ENCODE measurements at regions not wholly inside any gene's neighbourhood (a gene's known extent, or its start where the extent isn't known, plus 50 kb on each side); places are given as distances from the start of the nearest gene placed in this dataset.
"Not testable (repeated sequence)": the region's sequence is repeated elsewhere in the genome, so short reads cannot be mapped to it uniquely, and the experiment has no call there.

GRCh38 chr2:37722971-37723370, 51.5 kb upstream of the CDC42EP3 start:
- intact Hi-C loops (cut with micrococcal nuclease): not testable (repeated sequence)

GRCh38 chr2:37730037-37730818, 58.8 kb upstream of the CDC42EP3 start:
- intact Hi-C loops (cut with micrococcal nuclease): no loop called here

GRCh38 chr2:37732412-37732811, 61.0 kb upstream of the CDC42EP3 start:
- intact Hi-C loops (cut with micrococcal nuclease): not testable (repeated sequence)

GRCh38 chr2:37733251-37733650, 61.8 kb upstream of the CDC42EP3 start:
- intact Hi-C loops (cut with micrococcal nuclease): no loop called here

- intact Hi-C loops (cut with micrococcal nuclease): not testable (repeated sequence)
Measured at GRCh38 chr2:37733955-37734354, 62.5 kb upstream of the CDC42EP3 start.

GRCh38 chr2:37734891-37735523, 63.6 kb upstream of the CDC42EP3 start:
- intact Hi-C loops (cut with micrococcal nuclease): not testable (repeated sequence)

- intact Hi-C loops (cut with micrococcal nuclease): not testable (repeated sequence)
Measured at GRCh38 chr2:37735524-37735910, 64.1 kb upstream of the CDC42EP3 start.

GRCh38 chr2:37737507-37737906, 66.1 kb upstream of the CDC42EP3 start:
- intact Hi-C loops (cut with micrococcal nuclease): no loop called here

- intact Hi-C loops (cut with micrococcal nuclease): no loop called here
Measured at GRCh38 chr2:37738266-37738885, 66.9 kb upstream of the CDC42EP3 start.

GRCh38 chr2:37739153-37739552, 67.7 kb upstream of the CDC42EP3 start:
- intact Hi-C loops (cut with micrococcal nuclease): no loop called here

- intact Hi-C loops (cut with micrococcal nuclease): no loop called here
Measured at GRCh38 chr2:37740164-37740739, 68.8 kb upstream of the CDC42EP3 start.

GRCh38 chr2:37742286-37742685, 70.8 kb upstream of the CDC42EP3 start:
- intact Hi-C loops (cut with micrococcal nuclease): no loop called here

- intact Hi-C loops (cut with micrococcal nuclease): no loop called here
Measured at GRCh38 chr2:37744010-37744409, 72.6 kb upstream of the CDC42EP3 start.

GRCh38 chr2:37744961-37745360, 73.5 kb upstream of the CDC42EP3 start:
- intact Hi-C loops (cut with micrococcal nuclease): not testable (repeated sequence)

GRCh38 chr2:37746011-37746410, 74.6 kb upstream of the CDC42EP3 start:
- intact Hi-C loops (cut with micrococcal nuclease): not testable (repeated sequence)

- intact Hi-C loops (cut with micrococcal nuclease): no loop called here
Measured at GRCh38 chr2:37746883-37747282, 75.4 kb upstream of the CDC42EP3 start.

- intact Hi-C loops (cut with micrococcal nuclease): no loop called here
Measured at GRCh38 chr2:37748541-37748940, 77.1 kb upstream of the CDC42EP3 start.

- intact Hi-C loops (cut with micrococcal nuclease): not testable (repeated sequence)
Measured at GRCh38 chr2:37750286-37750685, 78.8 kb upstream of the CDC42EP3 start.

- intact Hi-C loops (cut with micrococcal nuclease): no loop called here
Measured at GRCh38 chr2:37752766-37753165, 81.3 kb upstream of the CDC42EP3 start.

GRCh38 chr2:37753758-37754157, 82.3 kb upstream of the CDC42EP3 start:
- intact Hi-C loops (cut with micrococcal nuclease): no loop called here

GRCh38 chr2:37755961-37756559, 84.6 kb upstream of the CDC42EP3 start:
- intact Hi-C loops (cut with micrococcal nuclease): not testable (repeated sequence)

- intact Hi-C loops (cut with micrococcal nuclease): not testable (repeated sequence)
Measured at GRCh38 chr2:37757456-37757855, 86.0 kb upstream of the CDC42EP3 start.

Data from T-helper 2 cell treated with Interferon-gamma antibody and Interleukin-4, amounts not matched to agents 100 ng/mL and 5 ng/mL, for 36 hours (primary cell).